Sigmoid colon (tissue), 6 donors: ENCODE measurements at regions not wholly inside any gene's neighbourhood (a gene's known extent, or its start where the extent isn't known, plus 50 kb on each side); places are given as distances from the start of the nearest gene placed in this dataset.

Experiments used
- DNase-seq: peaks from one replicate; pipeline ENCODE4 v3.0.0-alpha.2; 2019
- H3K27ac ChIP-seq, 4 donors: fragments of 200-600 bp; sonication (generic); one replicate each; pipeline ENCODE4 v1.5.1; 2016 to 2019; ENCODE audit warnings: mild to moderate bottlenecking in 1 of 4
- H3K27me3 ChIP-seq, 3 donors: fragments of 200-600 bp; sonication (generic); one replicate each; pipeline ENCODE4 v1.5.1; 2019; ENCODE audit warnings: mild to moderate bottlenecking in 1 of 3
- H3K36me3 ChIP-seq, 4 donors: fragments of 200-600 bp; sonication (generic); one replicate each; pipeline ENCODE4 v1.5.1; 2016 to 2019
- H3K4me1 ChIP-seq, 4 donors: fragments of 200-600 bp; sonication (generic); one replicate each; pipeline ENCODE4 v1.5.1; 2017 to 2019
- H3K4me3 ChIP-seq, 4 donors: fragments of 200-600 bp; sonication (generic); one replicate each; pipeline ENCODE4 v1.5.1; 2017 to 2019; ENCODE audit warnings: mild to moderate bottlenecking in 2 of 4, moderate library complexity in 1 of 4
- H3K9me3 ChIP-seq, 4 donors: fragments of 200-600 bp in 3 of 4; sonication (generic) in 3 of 4; one replicate each; pipeline versions ENCODE4 v1.5.1 to v1.6.1; 2013 to 2019
- EP300 ChIP-seq, 4 donors: sonication (generic); formaldehyde crosslinking; IDR thresholded peaks; one replicate each; pipeline ENCODE4 v1.6.1; 2017; ENCODE audit warnings: antibody characterized with exemption in 4 of 4
- POLR2A ChIP-seq, 2 donors: fragments of 450-650 bp; IDR thresholded peaks; one replicate each; pipeline ENCODE4 v1.6.1; 2016; ENCODE audit warnings: antibody characterized with exemption in 2 of 2, mild to moderate bottlenecking in 2 of 2, moderate library complexity in 2 of 2
- POLR2AphosphoS5 ChIP-seq, 4 donors: sonication (generic); formaldehyde crosslinking; IDR thresholded peaks; one replicate each; pipeline ENCODE4 v1.6.1; 2017; ENCODE audit warnings: antibody characterized with exemption in 4 of 4
- WGBS, 2 donors: extraction: QIAGEN DNeasy Blood & Tissue Kit; methylation state at CpG; one replicate each; pipeline ENCODE4 v1.1.7; 2013; 5-methylcytosine and 5-hydroxymethylcytosine counted together
- intact Hi-C: fragments of 100-400 bp; cut with DNase I; formaldehyde crosslinking; loops from one replicate; pipeline ENCODE4 v1.15.1; 2023
- TF ChIP-seq, protein P1 (sequence below), 4 experiments: fragments of 450-650 bp in 3 of 4; fragments of 200-600 bp in 1 of 4; IDR thresholded peaks; one replicate each; pipeline ENCODE4 v1.5.1; 2016 to 2019; ENCODE audit warnings: antibody characterized with exemption in 4 of 4, mild to moderate bottlenecking in 3 of 4, moderate library complexity in 2 of 4
- donor health status: healthy with polysubstance abuse.
- donor health status: healthy.

DNA sequence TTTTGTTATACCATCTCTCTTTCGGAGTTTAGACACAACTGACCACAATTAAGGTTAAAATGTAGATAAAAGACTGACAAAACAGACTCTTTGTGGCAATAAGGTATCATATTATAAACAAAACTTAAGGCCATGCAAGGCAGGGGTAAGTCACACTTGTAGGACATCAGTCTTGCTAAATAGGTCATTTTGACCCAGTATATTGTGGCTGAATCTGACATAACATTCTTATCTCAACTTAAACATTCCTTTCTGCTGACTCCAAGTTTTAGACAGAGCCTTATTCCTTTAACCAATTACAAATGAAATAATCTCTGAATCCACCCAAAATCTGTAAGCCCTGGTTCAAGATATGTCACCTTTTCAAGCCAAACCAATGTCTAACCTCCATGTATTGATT is 733.4 kb upstream of the B3GALT2 start:
- DNase-seq, result no peak
- Histone ChIP-seq H3K4me1 (peaks cover 0 to 6% (median 0%) of the 10 kb centered on the region in 4 donors), H3K27me3 (no peaks in the 10 kb centered on the region), H3K4me3 (no peak overlapping the region), H3K9me3 (no peaks in the 10 kb centered on the region), H3K27ac (no peak overlapping the region), H3K36me3 (no peaks in the 10 kb centered on the region)
- intact Hi-C loops, result no loop called here
- TF ChIP-seq EP300 (IDR thresholded peaks at IDR 0.05) (no peak), POLR2A (IDR thresholded peaks at IDR 0.05) (no peak), POLR2AphosphoS5 (IDR thresholded peaks at IDR 0.05) (no peak)
- TF ChIP-seq, protein P1, sequence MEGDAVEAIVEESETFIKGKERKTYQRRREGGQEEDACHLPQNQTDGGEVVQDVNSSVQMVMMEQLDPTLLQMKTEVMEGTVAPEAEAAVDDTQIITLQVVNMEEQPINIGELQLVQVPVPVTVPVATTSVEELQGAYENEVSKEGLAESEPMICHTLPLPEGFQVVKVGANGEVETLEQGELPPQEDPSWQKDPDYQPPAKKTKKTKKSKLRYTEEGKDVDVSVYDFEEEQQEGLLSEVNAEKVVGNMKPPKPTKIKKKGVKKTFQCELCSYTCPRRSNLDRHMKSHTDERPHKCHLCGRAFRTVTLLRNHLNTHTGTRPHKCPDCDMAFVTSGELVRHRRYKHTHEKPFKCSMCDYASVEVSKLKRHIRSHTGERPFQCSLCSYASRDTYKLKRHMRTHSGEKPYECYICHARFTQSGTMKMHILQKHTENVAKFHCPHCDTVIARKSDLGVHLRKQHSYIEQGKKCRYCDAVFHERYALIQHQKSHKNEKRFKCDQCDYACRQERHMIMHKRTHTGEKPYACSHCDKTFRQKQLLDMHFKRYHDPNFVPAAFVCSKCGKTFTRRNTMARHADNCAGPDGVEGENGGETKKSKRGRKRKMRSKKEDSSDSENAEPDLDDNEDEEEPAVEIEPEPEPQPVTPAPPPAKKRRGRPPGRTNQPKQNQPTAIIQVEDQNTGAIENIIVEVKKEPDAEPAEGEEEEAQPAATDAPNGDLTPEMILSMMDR (IDR thresholded peaks at IDR 0.05), result no peak
- WGBS, 2 donors, result 93 to 95% methylated on average over 1 of the region's 1 CpG

DNA sequence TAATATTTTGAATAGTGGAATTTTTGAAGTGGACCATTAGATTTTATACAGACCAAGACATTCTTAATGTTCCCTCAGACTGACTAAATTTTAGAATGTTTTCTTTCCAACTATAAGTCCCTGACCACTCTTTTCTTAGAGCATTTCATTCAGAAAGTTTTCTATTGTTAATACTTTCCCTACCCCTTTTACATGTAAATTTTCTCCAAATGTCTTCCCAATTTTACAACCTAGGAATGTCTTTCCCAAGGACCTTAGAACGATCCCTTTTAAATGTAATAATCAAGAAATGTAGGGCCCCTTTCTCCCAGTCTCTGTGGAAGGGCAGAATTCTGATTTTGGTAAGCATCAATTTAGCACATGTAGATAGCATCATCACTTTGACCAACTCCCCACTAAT is 730.0 kb upstream of the B3GALT2 start:
- intact Hi-C loops, result no loop called here
- no peaks in the 10 kb centered on the region for H3K36me3 ChIP-seq
- no peak for DNase-seq
- H3K4me1 ChIP-seq, result no peaks in the 10 kb centered on the region
- TF ChIP-seq, protein P1 (IDR thresholded peaks at IDR 0.05), result no peak
- TF ChIP-seq EP300 (IDR thresholded peaks at IDR 0.05) (no peak), POLR2AphosphoS5 (IDR thresholded peaks at IDR 0.05) (no peak), POLR2A (IDR thresholded peaks at IDR 0.05) (no peak)
- H3K9me3 ChIP-seq, result no peaks in the 10 kb centered on the region
- no peak overlapping the region for H3K27ac ChIP-seq
- no peaks in the 10 kb centered on the region for H3K27me3 ChIP-seq
- H3K4me3 ChIP-seq, result no peak overlapping the region
- WGBS, 2 donors, result 87 to 94% methylated on average over 1 of the region's 1 CpG

DNA sequence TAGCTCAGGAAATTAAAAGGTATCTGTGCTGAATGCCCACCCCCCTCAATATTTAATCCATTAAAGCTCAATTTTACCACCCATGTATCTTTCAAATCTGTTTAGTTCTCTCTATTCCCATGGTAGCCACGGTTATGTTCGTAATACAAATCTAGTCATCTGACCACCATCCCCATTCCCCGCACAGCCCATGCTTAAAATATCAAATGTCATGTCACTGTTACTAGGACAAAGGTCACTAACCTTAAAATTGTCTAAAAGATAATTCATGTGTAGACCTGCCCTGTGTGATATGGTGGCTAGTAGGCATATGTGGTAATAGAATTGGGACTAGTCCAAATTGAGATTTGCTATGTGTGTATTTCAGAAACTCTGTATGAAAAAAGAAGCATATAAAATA is 728.5 kb upstream of the B3GALT2 start:
- Histone ChIP-seq H3K36me3 (no peaks in the 10 kb centered on the region), H3K4me3 (no peak overlapping the region), H3K4me1 (no peaks in the 10 kb centered on the region), H3K27me3 (no peaks in the 10 kb centered on the region), H3K27ac (no peak overlapping the region), H3K9me3 (no peaks in the 10 kb centered on the region)
- DNase-seq, result no peak
- intact Hi-C loops, result no loop called here
- WGBS, 2 donors, result 95% methylated on average over 3 of the region's 3 CpGs
- TF ChIP-seq POLR2A (IDR thresholded peaks at IDR 0.05), result no peak
- TF ChIP-seq POLR2AphosphoS5 (IDR thresholded peaks at IDR 0.05), result no peak
- no peak for TF ChIP-seq EP300 (IDR thresholded peaks at IDR 0.05)
- TF ChIP-seq, protein P1 (IDR thresholded peaks at IDR 0.05), result no peak

DNA sequence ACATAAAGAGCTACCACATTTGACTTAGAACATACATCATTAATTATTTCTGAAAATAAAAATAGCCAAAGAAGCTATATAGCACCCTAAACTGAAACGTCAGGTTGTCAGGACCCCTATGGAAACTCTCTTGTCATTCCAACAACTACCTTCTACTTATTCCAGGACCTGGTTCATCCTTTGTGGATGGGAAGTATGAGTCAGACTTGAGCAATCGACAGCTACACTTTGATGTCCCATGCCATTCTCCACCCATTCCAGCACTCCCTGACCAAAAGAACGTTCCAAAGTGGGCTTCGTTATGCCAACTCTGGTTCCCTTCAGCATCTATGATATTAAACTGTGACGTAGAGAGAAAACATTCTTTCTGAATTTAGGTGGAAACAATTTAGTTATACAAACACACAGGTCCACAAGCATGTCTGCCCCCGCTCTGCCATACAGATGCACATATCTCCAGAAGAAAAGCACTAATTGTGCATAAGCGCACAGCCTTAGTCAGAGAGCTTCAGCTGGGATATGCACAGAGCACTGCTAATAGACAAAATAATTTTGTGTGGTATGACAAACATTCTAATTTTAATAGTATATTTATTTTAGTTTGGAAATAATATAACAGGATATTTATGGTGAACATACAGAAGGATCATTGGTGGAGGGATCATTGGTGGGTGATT is 723.1 kb upstream of the B3GALT2 start:
- TF ChIP-seq, protein P1 (IDR thresholded peaks at IDR 0.05), result no peak
- TF ChIP-seq POLR2A (IDR thresholded peaks at IDR 0.05) (no peak), POLR2AphosphoS5 (IDR thresholded peaks at IDR 0.05) (no peak), EP300 (IDR thresholded peaks at IDR 0.05) (no peak)
- H3K27ac ChIP-seq, result no peak overlapping the region
- H3K4me1 ChIP-seq, result no peaks in the 10 kb centered on the region
- H3K27me3 ChIP-seq, result no peaks in the 10 kb centered on the region
- no peak overlapping the region for H3K4me3 ChIP-seq
- H3K36me3 ChIP-seq, result no peaks in the 10 kb centered on the region
- intact Hi-C loops, result no loop called here
- no peaks in the 10 kb centered on the region for H3K9me3 ChIP-seq
- 73 to 81% methylated on average over 7 of the region's 7 CpGs for WGBS, 2 donors
- no peak for DNase-seq
